Epidermal melanocyte (primary cell): ENCODE measurements at regions not wholly inside any gene's neighbourhood (a gene's known extent, or its start where the extent isn't known, plus 50 kb on each side); places are given as distances from the start of the nearest gene placed in this dataset.

Experiments
- DNase-seq: peaks from one replicate; pipeline ENCODE4 v3.0.0; 2011; ENCODE audit warnings: low spot score; ENCODE audit not compliant: insufficient read length

GRCh38 chr22:49372530-49373288 is 455.0 kb downstream of the BRD1 start:
- DNase-seq, result no peak

DNA sequence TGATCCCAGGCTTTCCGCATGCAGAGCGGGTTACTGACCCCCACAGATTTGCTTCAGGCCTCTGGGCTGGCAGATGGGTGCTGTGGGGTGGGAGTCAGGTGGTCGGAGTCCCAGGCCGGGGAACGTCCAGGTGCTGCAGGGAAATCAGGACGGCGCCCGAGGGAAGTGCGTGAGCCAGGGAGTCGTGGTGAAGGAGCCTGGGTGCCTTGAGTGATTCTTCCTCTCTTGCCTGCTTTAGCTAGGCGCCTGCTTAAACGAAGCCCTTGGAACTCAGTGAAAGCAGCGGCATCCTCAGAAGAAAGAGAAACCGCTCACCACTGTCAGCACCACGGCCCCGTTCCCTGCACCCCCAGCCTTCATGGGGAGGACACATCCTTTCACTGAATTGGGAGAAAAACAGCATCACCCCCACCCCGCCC is 455.6 kb downstream of the BRD1 start:
- no peak for DNase-seq

GRCh38 chr22:49371325-49372110 is 456.2 kb downstream of the BRD1 start:
- no peak for DNase-seq

DNA sequence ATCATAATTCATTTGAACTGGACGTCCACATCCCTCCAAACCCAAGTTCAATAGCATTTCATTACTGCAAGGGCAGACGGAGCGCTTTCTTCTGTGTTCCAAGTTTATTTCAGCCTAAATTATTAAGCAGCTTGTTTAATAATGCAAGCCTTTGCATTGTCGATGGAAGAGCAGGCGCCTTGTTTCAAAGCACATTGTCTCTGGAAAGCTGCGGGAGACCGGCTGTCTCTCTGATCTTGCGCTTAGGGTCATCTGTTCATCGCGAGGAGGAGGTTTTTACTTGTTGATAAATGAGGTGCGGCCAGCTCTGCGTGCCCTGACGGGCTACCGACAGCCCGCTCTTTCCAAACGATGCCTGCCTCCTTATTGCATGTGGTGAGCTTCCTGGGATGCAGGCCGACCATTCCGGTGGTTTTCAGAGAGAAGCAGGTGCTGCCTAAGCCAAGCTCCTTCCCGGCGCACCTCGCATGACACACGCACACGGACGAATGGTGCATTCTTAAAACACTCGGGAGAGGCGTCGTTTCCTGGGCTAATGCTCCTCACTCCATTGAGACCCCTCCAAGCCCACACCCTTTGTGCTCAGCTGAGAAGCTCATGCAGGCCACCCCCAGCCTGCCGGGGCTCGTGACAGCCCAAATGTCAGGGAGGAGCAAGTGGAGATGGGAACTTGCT is 456.9 kb downstream of the BRD1 start:
- no peak for DNase-seq

DNA sequence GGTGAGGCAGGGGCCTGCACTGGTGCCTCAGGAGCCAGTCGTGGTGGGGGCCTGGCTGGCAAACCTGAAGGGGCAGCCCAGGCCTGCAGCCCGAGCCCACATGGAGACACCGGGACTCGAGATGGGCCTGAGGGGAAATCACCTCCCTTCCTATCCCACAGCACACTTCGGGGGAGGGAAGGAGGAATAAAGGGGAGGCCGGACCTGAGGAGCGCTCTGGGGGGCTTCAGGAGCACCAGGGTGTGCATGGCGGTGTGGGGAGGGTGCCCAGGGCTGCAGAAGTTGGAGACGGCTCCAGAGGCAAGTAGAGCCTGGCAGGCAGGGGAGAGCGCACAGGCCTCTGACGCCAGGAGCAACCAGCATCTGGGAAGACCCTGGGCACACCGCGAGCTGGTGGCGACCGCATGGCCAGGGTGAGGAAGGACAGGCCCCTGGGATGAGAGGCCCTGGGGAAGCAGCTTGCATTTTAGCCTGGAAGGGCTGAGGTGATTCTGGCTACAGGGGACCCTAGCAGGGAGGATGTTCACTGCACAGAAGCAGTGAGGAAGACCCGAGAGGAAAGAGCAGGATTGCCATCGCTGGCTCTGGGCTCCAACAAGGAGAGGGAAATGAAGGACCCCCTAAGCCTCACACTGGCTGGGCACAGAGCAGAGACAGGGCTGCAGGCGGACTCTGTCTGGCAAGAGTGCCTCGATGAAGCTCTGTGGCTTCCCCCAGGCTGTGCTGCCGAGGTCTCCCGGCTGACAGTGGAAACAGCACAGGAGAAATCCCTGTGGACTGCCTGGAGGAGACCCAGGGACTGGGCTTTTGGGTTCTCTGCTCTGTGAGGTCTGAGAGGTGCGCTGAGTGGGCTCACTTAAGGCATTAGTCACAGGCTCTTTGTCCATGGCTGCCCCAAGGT is 457.7 kb downstream of the BRD1 start:
- no peak for DNase-seq

- DNase-seq, result no peak
Measured at GRCh38 chr22:49368976-49369725, 458.5 kb downstream of the BRD1 start.

DNA sequence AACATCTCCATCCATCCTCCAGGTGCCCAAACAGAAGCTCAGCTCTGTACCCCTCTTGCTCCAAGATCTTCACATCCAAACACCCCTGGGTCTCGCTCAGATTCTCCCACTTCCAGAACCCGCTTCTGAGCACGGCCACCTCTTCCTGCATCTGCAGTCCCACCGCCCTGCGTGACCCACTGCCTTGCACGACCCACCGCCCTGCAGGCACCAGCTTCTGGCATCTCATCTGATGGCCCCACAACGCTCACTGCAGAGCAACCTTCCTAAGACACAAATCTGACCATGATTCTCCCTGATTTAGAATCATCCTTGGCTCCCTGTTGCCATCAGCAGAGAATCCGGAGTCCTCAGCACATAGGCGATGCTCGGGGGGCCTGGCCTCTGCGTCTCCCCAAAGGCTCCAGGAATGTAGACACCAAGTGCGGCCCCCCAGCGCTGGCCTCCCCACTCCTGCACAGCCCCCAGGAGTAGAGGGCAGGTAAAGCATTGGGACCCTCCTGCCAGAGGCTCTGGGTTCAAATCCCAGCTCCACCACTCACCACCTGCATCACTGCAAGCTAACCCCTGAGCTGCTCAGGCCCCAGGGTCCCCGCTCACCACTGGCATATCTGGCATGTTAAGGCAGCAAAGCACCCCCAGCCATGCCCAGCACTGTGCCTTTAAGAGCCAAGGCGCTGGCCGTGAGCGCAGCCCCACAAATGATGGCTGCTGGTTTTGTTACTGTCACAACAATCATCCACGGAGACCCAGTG is 459.3 kb downstream of the BRD1 start:
- no peak for DNase-seq

DNA sequence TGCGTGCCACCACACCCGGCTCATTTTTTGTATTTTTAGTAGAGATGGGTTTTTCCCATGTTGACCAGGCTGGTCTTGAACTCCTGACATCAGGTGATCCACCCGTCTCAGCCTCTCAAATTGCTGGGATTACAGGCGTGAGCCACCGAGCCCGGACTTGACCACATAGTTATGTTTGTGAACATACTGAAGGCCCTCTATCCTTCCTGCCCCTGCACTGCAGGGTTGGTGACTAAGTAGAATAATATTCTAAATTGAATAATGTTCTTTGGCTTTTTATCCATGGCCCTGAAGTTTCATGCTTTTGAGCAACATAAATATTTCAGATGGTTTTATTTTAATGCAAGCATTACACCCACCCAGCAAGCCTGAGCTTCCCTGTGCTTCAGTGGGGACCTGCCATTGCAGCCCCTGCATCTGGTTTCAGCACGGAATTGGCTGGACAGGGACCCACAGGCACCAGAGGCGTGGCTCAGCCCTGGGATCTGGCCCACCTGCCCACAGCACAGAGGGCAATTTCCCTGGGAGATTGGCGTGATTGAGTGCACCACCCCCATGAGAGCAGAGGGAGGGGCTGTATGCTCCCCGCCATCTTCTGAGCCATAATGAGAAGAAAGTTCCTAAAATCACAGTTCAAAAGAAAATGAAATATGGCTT is 460.5 kb downstream of the BRD1 start:
- no peak for DNase-seq

- no peak for DNase-seq
Measured at GRCh38 chr22:49366437-49366836, 461.2 kb downstream of the BRD1 start.

- DNase-seq, result no peak
Measured at GRCh38 chr22:49365910-49366309, 461.8 kb downstream of the BRD1 start.

- no peak for DNase-seq
Measured at GRCh38 chr22:49365191-49365837, 462.4 kb downstream of the BRD1 start.

- DNase-seq, result no peak
Measured at GRCh38 chr22:49364398-49364797, 463.3 kb downstream of the BRD1 start.

DNA sequence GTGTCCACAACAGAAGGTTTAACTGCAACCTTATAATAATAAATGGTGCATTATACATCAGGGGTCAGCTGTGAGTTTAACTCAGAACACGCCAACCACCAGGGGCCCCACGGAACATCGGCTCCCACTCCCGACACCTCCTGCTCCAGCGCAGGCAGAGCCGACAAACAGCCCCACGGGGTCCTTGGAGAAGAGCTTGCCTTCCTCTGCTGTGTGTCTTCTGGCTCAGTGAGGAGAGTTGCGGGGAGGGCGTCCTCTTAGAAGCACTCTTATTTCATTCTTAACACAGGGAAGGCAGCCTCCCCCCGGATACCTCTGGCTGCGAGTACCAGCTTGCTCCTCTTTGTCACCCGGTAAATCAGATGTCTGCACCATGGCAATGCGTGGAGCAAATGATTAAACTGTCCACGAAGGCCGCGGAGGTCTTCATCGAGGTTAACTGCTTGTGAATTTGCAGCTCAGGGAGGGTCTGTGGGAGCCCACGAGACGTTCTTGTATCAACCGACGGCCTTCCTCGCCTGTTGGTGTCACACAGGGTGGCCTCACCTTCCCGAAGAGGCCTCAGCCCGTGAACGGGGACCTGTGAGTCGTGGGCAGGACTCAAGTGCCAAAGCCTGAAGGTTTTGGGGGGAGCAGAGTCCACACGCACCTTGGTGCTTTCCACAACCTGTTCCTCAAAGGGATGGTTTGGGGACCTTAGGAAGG is 464.0 kb downstream of the BRD1 start:
- DNase-seq, result no peak

DNA sequence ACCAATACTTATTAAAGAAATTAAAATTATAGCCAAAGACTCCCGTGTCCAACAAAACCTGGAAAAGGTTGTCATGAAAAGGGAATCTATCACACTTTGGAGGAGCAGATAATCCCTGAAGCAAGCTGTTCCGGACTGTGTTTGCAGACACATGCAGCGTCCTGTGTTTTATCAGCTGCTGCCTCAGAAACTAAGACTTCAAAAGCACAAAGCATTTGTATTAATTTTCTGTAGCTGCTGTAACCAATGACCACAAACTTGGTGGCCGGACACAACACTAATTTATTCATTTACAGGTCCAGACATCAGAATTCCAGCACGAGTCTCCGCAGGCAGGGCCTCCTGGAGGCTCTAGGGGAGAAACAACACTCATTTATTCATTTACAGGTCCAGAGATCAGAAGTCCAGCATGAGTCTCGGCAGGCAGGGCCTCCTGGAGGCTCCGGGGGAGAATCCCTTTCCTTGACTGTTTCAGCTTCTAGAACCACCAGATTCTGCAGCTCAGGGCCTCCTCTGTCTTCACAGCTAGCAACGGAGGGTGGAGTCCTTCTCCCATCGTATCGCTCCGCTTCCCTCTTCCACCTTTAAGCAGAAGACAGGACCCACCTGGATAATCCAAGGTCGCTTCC is 465.3 kb downstream of the BRD1 start:
- no peak for DNase-seq

- DNase-seq, result no peak
Measured at GRCh38 chr22:49361164-49361563, 466.5 kb downstream of the BRD1 start.

GRCh38 chr22:49360746-49361145 is 466.9 kb downstream of the BRD1 start:
- DNase-seq, result no peak

DNA sequence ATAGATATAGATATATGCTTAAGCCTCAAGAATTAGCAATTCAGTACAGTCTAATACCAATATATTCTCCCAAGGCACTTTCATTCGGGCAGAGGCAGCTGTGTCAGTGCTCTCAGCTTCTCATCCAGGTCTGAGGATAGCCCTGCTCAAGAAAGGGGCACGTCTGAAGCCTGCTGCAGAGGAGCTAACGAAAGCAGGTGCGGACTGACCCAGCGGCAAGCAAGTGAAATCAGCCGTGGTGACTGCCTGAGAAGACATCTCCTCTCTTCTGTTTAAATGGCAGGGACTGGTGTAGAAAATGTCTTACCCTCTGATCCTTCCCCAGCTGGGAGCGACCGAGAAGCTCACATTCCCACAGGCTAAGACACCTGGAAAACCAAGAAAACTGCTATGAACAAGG is 468.6 kb downstream of the BRD1 start:
- no peak for DNase-seq
